Stomach (tissue), 4 donors: ENCODE measurements at regions not wholly inside any gene's neighbourhood (a gene's known extent, or its start where the extent isn't known, plus 50 kb on each side); places are given as distances from the start of the nearest gene placed in this dataset.

ENCODE experiments used
- EP300 ChIP-seq: sonication (generic); formaldehyde crosslinking; IDR thresholded peaks from one replicate; pipeline ENCODE4 v1.6.1; 2017; ENCODE audit warnings: antibody characterized with exemption
- POLR2A ChIP-seq, 4 donors: fragments of 450-650 bp; IDR thresholded peaks; one replicate each; pipeline ENCODE4 v1.6.1; 2016; ENCODE audit warnings: antibody characterized with exemption in 4 of 4, control low read depth in 2 of 4, mild to moderate bottlenecking in 1 of 4, moderate library complexity in 1 of 4
- POLR2AphosphoS5 ChIP-seq, 3 donors: sonication (generic); formaldehyde crosslinking; IDR thresholded peaks; one replicate each; pipeline ENCODE4 v1.6.1; 2016; ENCODE audit warnings: antibody characterized with exemption in 3 of 3
- TF ChIP-seq, protein P1 (sequence below), 7 experiments: fragments of 450-650 bp in 4 of 7; fragments of 200-600 bp in 3 of 7; sonication (generic) in 3 of 7; IDR thresholded peaks; one replicate each; pipeline ENCODE4 v1.5.1; 2016 to 2019; ENCODE audit warnings: antibody characterized with exemption in 7 of 7, control low read depth in 2 of 7, mild to moderate bottlenecking in 1 of 7

DNA sequence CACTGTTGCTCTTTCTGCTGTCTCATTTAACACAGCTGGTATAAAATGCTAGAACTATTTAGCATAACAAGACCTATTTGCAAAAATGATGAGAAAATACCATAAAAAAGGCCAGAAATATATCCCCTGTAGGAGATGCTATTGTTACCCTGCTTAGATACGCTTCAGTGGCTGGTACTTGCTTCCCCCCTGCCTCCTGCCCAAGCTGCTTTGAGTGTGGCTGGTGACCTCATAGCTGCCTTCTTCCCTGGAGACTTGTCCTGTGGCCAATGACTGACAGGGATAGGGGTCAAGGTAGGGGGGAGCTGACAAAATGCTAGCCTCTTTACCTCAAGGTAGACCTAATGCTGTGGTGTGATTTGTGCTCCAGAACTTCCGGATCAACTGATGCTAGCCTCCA, 150.2 kb upstream of the ZEB2 start:
- TF ChIP-seq, protein P1, sequence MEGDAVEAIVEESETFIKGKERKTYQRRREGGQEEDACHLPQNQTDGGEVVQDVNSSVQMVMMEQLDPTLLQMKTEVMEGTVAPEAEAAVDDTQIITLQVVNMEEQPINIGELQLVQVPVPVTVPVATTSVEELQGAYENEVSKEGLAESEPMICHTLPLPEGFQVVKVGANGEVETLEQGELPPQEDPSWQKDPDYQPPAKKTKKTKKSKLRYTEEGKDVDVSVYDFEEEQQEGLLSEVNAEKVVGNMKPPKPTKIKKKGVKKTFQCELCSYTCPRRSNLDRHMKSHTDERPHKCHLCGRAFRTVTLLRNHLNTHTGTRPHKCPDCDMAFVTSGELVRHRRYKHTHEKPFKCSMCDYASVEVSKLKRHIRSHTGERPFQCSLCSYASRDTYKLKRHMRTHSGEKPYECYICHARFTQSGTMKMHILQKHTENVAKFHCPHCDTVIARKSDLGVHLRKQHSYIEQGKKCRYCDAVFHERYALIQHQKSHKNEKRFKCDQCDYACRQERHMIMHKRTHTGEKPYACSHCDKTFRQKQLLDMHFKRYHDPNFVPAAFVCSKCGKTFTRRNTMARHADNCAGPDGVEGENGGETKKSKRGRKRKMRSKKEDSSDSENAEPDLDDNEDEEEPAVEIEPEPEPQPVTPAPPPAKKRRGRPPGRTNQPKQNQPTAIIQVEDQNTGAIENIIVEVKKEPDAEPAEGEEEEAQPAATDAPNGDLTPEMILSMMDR (IDR thresholded peaks at IDR 0.05), result no peak
- TF ChIP-seq POLR2A (IDR thresholded peaks at IDR 0.05) (no peak), POLR2AphosphoS5 (IDR thresholded peaks at IDR 0.05) (no peak), EP300 (no peak)
